Ishikawa (cell line): ENCODE measurements at regions not wholly inside any gene's neighbourhood (a gene's known extent, or its start where the extent isn't known, plus 50 kb on each side); places are given as distances from the start of the nearest gene placed in this dataset.

Experiments used
- CEBPB ChIP-seq: IDR thresholded peaks from 2 replicates; pipeline ENCODE4 v1.6.1; 2012
- CREB1 ChIP-seq: IDR thresholded peaks from 2 replicates; pipeline ENCODE4 v1.6.1; 2012; ENCODE audit warnings: low read depth
- EGR1 ChIP-seq: IDR thresholded peaks from 2 replicates; pipeline ENCODE4 v1.6.1; 2012
- EP300 ChIP-seq: IDR thresholded peaks from 2 replicates; pipeline ENCODE4 v1.6.1; 2012; ENCODE audit warnings: borderline replicate concordance
- FOXM1 ChIP-seq: IDR thresholded peaks from 2 replicates; pipeline ENCODE4 v1.6.1; 2012; ENCODE audit warnings: low read depth, borderline replicate concordance
- MAX ChIP-seq: IDR thresholded peaks from 2 replicates; pipeline ENCODE4 v1.6.1; 2012
- NFIC ChIP-seq: IDR thresholded peaks from 2 replicates; pipeline ENCODE4 v1.6.1; 2012
- RAD21 ChIP-seq: IDR thresholded peaks from 2 replicates; pipeline ENCODE4 v1.6.1; 2012; ENCODE audit warnings: low read depth
- TAF1 ChIP-seq: IDR thresholded peaks from 2 replicates; pipeline ENCODE4 v1.6.1; 2012; ENCODE audit warnings: low read depth, mild to moderate bottlenecking
- TCF12 ChIP-seq: IDR thresholded peaks from 2 replicates; pipeline ENCODE4 v1.6.1; 2012; ENCODE audit warnings: low read depth
- TEAD4 ChIP-seq: IDR thresholded peaks from 2 replicates; pipeline ENCODE4 v1.6.1; 2012
- YY1 ChIP-seq: IDR thresholded peaks from 2 replicates; pipeline ENCODE4 v1.6.1; 2012; ENCODE audit warnings: low read depth
- ZBTB7A ChIP-seq: IDR thresholded peaks from 2 replicates; pipeline ENCODE4 v1.6.1; 2012; ENCODE audit warnings: low read depth
- TF ChIP-seq, protein P1 (sequence below): IDR thresholded peaks from 2 replicates; pipeline ENCODE4 v1.6.1; 2012
- TF ChIP-seq, protein P2 (sequence below): IDR thresholded peaks from 2 replicates; pipeline ENCODE4 v1.6.1; 2012; ENCODE audit warnings: low read depth, mild to moderate bottlenecking

GRCh38 chr13:71169180-71169579, 697.8 kb downstream of the DACH1 start:
- TF ChIP-seq TEAD4: no peak
- no peak for TF ChIP-seq MAX
- TF ChIP-seq EP300: no peak
- no peak for TF ChIP-seq CEBPB
- no peak for TF ChIP-seq TCF12
- no peak for TF ChIP-seq CREB1
- TF ChIP-seq, protein P1, sequence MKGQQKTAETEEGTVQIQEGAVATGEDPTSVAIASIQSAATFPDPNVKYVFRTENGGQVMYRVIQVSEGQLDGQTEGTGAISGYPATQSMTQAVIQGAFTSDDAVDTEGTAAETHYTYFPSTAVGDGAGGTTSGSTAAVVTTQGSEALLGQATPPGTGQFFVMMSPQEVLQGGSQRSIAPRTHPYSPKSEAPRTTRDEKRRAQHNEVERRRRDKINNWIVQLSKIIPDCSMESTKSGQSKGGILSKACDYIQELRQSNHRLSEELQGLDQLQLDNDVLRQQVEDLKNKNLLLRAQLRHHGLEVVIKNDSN: no peak
- TF ChIP-seq, protein P2, sequence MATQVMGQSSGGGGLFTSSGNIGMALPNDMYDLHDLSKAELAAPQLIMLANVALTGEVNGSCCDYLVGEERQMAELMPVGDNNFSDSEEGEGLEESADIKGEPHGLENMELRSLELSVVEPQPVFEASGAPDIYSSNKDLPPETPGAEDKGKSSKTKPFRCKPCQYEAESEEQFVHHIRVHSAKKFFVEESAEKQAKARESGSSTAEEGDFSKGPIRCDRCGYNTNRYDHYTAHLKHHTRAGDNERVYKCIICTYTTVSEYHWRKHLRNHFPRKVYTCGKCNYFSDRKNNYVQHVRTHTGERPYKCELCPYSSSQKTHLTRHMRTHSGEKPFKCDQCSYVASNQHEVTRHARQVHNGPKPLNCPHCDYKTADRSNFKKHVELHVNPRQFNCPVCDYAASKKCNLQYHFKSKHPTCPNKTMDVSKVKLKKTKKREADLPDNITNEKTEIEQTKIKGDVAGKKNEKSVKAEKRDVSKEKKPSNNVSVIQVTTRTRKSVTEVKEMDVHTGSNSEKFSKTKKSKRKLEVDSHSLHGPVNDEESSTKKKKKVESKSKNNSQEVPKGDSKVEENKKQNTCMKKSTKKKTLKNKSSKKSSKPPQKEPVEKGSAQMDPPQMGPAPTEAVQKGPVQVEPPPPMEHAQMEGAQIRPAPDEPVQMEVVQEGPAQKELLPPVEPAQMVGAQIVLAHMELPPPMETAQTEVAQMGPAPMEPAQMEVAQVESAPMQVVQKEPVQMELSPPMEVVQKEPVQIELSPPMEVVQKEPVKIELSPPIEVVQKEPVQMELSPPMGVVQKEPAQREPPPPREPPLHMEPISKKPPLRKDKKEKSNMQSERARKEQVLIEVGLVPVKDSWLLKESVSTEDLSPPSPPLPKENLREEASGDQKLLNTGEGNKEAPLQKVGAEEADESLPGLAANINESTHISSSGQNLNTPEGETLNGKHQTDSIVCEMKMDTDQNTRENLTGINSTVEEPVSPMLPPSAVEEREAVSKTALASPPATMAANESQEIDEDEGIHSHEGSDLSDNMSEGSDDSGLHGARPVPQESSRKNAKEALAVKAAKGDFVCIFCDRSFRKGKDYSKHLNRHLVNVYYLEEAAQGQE: no peak
- TF ChIP-seq EGR1: no peak
- TF ChIP-seq TAF1: no peak
- TF ChIP-seq FOXM1: no peak

GRCh38 chr13:71156550-71156949, 710.5 kb downstream of the DACH1 start:
- TF ChIP-seq EP300 (no peak), FOXM1 (no peak), CEBPB (no peak), NFIC (no peak), YY1 (no peak), EGR1 (no peak), TCF12 (no peak), TEAD4 (no peak), ZBTB7A (no peak), MAX (no peak), TAF1 (no peak), RAD21 (no peak), CREB1 (no peak)
- TF ChIP-seq, protein P2: no peak
- TF ChIP-seq, protein P1: no peak

DNA sequence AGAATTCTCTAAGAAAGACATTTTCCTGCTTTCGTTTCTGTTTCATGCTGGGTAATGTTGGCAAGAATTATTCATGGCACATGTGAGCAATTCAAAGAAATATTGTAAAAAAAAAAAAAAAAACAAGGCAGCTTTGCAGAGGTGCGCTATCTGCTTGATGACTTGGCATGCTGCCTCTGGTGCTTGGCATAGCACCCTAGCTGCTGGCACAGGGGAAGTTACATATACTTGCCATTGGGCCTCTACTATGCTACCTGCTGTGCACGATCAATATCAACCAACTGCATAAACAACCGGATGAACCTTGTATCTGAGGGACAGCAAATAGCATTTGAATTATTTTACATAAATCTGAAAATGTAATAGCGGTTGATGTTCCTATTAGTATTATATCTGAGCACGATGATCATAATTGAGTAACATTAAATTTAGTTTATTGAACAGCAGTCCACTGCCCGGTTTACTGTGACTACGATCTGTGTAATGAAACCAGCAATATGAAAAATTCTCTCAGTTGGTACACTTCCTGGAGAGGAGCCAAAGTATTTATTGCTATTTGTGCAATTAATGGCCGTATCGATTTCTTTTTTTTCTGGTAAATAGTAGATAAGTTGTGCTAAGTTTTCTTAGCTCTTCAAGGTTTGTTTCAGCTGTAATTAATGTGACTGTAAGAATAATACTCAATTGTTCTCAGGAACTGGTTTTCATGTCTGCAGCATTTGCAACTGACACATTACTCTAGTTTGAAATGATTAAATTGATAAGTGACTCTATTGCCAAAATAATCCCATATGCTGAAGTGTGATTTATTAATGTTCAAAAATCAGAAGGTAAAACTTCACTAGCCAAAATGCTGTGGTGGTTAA, 717.3 kb downstream of the DACH1 start:
- TF ChIP-seq YY1 (no peak), NFIC (no peak), EP300 (no peak), EGR1 (no peak), TCF12 (no peak), CREB1 (no peak), RAD21 (no peak)

DNA sequence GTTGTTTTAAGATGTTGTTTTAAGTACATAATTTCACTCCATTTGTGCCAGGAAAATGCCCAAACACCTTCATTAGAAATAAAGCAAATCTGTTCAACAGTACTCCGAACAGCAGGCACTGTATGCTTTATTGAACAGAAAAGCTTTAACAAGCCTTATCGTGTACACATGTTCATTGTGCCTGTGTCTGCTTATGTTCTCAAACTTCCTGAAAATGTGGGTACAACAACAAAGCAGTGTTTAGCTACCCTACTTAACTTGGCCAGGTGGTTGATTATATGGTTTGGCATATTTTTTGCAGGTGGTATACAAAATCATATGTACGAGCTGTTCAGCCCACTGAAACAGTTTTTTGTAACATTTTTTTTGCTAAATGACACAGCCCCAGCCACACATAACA, 718.0 kb downstream of the DACH1 start:
- TF ChIP-seq CREB1: no peak
- TF ChIP-seq RAD21: no peak
- no peak for TF ChIP-seq CEBPB
- TF ChIP-seq TAF1: no peak
- TF ChIP-seq, protein P1: no peak
- TF ChIP-seq EP300: no peak
- no peak for TF ChIP-seq TCF12
- no peak for TF ChIP-seq EGR1
- TF ChIP-seq ZBTB7A: no peak
- TF ChIP-seq YY1: no peak
- TF ChIP-seq, protein P2: no peak
- TF ChIP-seq MAX: no peak
- no peak for TF ChIP-seq TEAD4
- TF ChIP-seq FOXM1: no peak
- TF ChIP-seq NFIC: no peak
